ENCODE measurements at regions not wholly inside any gene's neighbourhood (a gene's known extent, or its start where the extent isn't known, plus 50 kb on each side); places are given as distances from the start of the nearest gene placed in this dataset.

DNA sequence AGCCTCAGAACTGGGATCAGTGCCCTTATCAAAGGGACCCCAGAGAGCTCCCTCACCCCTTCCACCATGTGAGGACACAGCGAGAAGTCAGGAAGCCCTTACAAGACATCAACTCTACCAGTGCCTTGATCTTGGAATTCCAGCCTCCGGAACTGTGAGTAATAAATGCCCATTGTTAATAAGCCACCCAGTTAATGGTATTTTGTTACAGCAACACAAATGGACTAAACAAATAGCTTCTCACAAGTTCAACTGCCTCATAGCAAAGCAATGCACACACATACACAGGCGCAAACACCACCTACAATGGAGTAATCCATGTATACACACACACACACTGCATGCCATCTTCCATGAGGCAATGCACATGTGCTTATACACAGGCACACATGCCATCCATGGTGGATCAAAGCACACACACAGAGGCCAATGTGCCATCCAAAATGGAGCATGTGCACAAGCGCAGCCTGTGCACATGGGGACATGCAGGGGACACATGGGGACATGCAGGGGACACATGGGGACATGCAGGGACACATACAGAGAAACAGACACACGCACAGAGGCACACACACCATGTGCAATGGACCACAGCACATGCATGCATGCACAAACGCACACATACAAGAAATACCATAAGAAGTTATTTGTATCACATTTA, 137.6 kb upstream of the TBL1X start:
- TF ChIP-seq, protein P1, sequence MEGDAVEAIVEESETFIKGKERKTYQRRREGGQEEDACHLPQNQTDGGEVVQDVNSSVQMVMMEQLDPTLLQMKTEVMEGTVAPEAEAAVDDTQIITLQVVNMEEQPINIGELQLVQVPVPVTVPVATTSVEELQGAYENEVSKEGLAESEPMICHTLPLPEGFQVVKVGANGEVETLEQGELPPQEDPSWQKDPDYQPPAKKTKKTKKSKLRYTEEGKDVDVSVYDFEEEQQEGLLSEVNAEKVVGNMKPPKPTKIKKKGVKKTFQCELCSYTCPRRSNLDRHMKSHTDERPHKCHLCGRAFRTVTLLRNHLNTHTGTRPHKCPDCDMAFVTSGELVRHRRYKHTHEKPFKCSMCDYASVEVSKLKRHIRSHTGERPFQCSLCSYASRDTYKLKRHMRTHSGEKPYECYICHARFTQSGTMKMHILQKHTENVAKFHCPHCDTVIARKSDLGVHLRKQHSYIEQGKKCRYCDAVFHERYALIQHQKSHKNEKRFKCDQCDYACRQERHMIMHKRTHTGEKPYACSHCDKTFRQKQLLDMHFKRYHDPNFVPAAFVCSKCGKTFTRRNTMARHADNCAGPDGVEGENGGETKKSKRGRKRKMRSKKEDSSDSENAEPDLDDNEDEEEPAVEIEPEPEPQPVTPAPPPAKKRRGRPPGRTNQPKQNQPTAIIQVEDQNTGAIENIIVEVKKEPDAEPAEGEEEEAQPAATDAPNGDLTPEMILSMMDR (IDR thresholded peaks at IDR 0.05; ENCODE audit: insufficient read depth, low read length, poor library complexity, severe bottlenecking) = no peak
- TF ChIP-seq EZH2phosphoT487 (conservative IDR thresholded peaks at IDR 0.05; ENCODE audit: low read length) = no peak

All from SU-DHL-6 (cell line).